ENCODE measurements at regions not wholly inside any gene's neighbourhood (a gene's known extent, or its start where the extent isn't known, plus 50 kb on each side); places are given as distances from the start of the nearest gene placed in this dataset.

DNA sequence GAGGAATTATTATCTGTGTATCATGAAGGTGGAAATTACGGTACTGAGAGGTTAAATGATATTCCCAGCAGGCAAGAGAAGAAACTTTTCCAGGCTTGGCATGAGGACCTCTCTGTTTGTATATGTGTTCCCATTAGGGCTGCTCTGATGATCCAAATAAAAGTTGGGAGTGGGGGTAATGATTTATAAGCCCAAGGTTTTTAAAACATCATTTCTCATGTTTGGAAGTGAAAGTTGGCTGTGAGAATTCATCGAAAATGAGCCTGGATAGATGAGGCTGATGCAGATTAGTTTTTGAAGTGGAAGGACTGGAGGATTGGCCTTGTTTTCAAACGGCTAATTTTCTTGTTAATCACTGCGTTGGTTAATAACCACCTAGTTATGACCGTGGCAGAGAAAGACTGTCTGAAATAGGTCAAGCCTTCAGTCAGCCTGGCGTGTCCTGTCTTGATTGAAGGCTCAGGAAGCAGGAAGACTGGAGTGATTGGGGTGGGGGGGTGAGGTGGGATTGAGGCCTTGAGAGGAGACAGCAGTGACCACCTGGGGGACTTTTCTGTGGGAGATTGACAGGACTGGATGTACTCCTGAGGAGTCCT lies 391.0 kb upstream of the WWC1 start:
- H3K4me3 Mint-ChIP-seq, result no peak overlapping the region
- ATAC-seq (no peak), DNase-seq (no peak)
- H3K9me3 Mint-ChIP-seq, result peaks cover 0 to 21% (median 1%) of the 10 kb centered on the region in 9 donors
- H3K27ac Mint-ChIP-seq, result no peak overlapping the region
- H3K27me3 Mint-ChIP-seq, result peaks cover 0 to 24% (median 11%) of the 10 kb centered on the region in 5 donors
- no peaks in the 10 kb centered on the region for H3K36me3 Mint-ChIP-seq
- H3K4me1 Mint-ChIP-seq, result no peaks in the 10 kb centered on the region
- POLR2A ChIA-PET, result no interaction called here

DNA sequence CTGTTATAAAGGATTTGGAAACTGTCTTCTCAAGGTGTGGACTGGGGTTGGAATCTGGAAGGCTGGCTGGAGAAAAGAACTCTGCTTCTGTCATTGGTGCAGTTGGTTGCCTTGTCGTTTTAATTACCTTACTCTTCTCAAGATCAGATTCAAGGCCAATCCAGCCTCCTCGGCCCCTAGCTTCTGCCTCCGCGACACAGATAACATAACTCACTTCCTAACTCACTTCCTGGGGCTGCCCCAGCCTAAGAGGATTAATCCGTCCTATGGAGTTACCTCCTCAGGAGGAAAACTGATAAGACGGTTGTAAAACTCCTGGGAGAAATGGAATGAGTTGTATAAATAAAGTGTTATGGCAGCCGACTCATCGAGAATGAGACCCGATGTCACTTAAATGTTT lies 389.1 kb upstream of the WWC1 start:
- Mint-ChIP-seq H3K36me3 (no peaks in the 10 kb centered on the region), H3K27me3 (peaks cover 0 to 13% (median 8%) of the 10 kb centered on the region in 5 donors), H3K9me3 (peaks cover 0 to 14% (median 1%) of the 10 kb centered on the region in 9 donors), H3K4me3 (no peak overlapping the region), H3K27ac (no peak overlapping the region), H3K4me1 (no peaks in the 10 kb centered on the region)
- POLR2A ChIA-PET, result no interaction called here
- no peak for ATAC-seq
- DNase-seq, result no peak

DNA sequence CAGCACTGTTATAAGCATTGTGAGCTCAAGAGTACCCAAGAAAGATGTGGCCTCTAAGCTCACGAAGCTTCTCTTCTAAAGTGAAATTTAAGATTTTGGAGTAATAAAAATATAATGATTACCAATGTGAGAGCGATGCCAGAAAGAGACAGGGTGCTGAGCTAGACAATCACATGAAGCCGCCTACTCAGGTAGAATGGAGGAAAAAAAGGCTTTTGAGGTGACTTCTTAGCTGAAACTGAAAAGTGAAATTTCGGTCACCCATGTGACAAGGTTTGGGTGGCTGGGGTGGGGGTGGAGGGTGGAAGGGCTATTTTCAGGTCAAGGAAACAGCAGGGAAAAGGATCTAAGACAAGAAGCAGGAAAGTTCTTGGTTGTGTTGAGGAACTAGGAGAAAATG lies 388.2 kb upstream of the WWC1 start:
- Mint-ChIP-seq H3K9me3 (peaks cover 0 to 12% (median 1%) of the 10 kb centered on the region in 9 donors), H3K36me3 (no peaks in the 10 kb centered on the region), H3K27ac (no peak overlapping the region), H3K27me3 (peaks cover 0 to 11% (median 8%) of the 10 kb centered on the region in 5 donors), H3K4me1 (no peaks in the 10 kb centered on the region), H3K4me3 (no peak overlapping the region)
- no peak for ATAC-seq
- no peak for DNase-seq
- POLR2A ChIA-PET, result no interaction called here

- H3K27ac Mint-ChIP-seq, result no peak overlapping the region
- no peaks in the 10 kb centered on the region for H3K4me1 Mint-ChIP-seq
- no peak overlapping the region for H3K4me3 Mint-ChIP-seq
- H3K36me3 Mint-ChIP-seq, result no peaks in the 10 kb centered on the region
- H3K27me3 Mint-ChIP-seq, result peaks cover 0 to 9% (median 4%) of the 10 kb centered on the region in 5 donors
- ATAC-seq (no peak), DNase-seq (no peak)
- POLR2A ChIA-PET, result no interaction called here
- H3K9me3 Mint-ChIP-seq, result peaks cover 0 to 8% (median 1%) of the 10 kb centered on the region in 9 donors
Measured at GRCh38 chr5:167903659-167904058, 387.8 kb upstream of the WWC1 start.

DNA sequence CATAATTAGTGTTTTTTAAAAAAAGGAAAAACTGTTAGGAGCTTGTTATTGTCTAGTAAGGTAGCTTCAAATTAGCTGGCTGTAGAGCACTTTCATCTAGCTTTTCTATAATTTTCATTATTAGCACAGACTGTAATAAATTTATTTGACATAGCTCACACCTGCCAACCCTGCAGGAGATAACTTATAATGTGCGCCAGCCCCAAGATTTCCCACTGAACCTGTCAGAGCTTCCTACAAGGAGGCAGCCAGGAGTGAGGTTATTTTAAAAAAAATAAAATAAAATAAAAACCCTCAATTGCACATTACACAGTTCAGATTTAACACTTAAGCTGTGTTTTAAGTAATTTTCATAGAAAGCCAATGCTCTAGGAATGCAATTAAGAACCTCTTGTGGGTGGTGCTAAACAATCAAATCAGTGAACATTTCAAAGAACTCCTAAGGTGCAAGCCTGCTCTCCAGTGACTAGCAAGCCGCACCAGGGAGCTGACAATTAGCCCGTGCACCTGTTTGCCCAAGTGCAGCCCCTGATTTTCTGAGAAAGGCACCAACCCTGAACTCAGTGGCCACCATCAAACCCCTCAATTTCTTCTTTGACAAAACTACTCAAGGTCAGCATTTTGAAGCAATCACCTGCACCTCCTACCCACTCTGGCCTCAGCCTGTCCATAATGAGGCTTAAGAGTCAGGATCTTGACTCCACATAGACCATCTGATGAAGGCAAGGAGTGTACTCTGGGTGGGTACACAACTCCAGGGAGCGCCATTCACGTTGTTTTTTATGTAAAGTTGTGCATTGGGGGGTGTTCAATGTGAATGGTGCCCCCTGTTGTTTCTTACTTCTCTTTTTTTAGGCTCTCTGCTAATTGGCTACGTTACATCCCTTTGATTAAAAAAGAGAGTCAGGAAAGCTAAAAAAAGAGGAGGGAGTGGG lies 385.3 kb upstream of the WWC1 start:
- Mint-ChIP-seq H3K36me3 (no peaks in the 10 kb centered on the region), H3K4me1 (no peaks in the 10 kb centered on the region), H3K27me3 (peaks cover 0 to 6% (median 0%) of the 10 kb centered on the region in 5 donors), H3K9me3 (peaks cover 0 to 3% (median 0%) of the 10 kb centered on the region in 9 donors), H3K4me3 (no peak overlapping the region), H3K27ac (no peak overlapping the region)
- POLR2A ChIA-PET, result no interaction called here
- ATAC-seq (no peak), DNase-seq (no peak)

DNA sequence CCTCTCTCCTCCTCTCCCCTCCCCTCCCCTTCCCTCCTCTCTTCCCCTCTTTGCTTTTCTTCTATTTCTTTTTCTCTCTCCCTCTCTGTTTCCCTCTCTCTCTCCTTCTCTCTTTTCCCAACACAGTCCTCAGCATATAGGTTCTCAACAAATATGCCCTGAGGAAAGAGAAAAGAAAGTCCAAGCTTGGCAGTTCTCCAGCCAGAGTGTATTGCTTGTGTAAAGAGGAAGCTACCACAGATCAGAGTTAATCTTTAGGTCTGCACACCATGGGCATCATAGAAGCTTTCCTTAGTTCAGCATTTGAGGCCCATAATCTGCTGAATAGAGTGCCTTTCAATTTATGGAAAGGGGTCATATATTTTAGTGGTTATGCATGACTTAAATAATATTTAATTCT lies 382.8 kb upstream of the WWC1 start:
- POLR2A ChIA-PET, result no interaction called here
- no peaks in the 10 kb centered on the region for H3K36me3 Mint-ChIP-seq
- ATAC-seq, result no peak
- DNase-seq, result no peak
- H3K27me3 Mint-ChIP-seq, result peaks cover 0 to 2% (median 0%) of the 10 kb centered on the region in 5 donors
- H3K27ac Mint-ChIP-seq, result no peak overlapping the region
- H3K9me3 Mint-ChIP-seq, result peaks cover 0 to 3% (median 0%) of the 10 kb centered on the region in 9 donors
- H3K4me3 Mint-ChIP-seq, result no peak overlapping the region
- H3K4me1 Mint-ChIP-seq, result no peaks in the 10 kb centered on the region

DNA sequence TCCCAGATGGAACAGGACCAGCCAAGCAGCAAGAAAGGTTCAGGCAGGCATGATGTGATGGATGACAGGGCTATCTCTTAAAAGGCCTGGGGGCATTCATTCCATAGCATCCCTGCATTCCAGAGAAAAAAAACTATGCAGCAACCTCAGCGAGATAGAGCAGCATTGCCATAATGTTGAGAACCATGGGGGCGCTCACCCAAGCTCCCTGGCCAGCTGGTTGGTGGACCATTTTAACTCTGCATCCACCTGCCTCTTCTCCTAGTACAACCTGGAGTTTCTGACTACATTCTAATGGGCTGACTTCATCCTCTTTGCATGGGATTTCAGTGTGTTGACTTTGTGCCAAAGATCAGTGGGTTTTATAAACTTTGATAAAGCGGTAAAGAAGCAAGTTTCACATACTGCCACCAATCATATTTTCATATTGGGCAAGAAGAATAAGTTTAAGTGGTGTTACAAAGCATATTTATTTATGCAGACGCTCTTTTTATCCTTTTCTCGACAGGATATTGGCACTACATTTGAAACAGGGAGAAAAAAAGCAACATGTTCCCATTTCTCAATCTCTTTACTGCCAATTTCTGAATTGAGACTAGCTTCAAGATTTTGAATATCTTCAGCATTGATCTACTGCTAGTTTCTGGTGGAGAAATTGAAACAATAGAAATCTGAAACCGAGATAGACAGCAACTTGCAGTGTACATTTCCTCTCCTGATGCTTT lies 378.3 kb upstream of the WWC1 start:
- Mint-ChIP-seq H3K27me3 (peaks cover 0 to 7% (median 0%) of the 10 kb centered on the region in 5 donors), H3K4me1 (no peaks in the 10 kb centered on the region)
- no peak for DNase-seq

GRCh38 chr5:167915237-167915636 lies 376.2 kb upstream of the WWC1 start:
- Mint-ChIP-seq H3K9me3 (peaks cover 0 to 26% (median 2%) of the 10 kb centered on the region in 9 donors), H3K27me3 (peaks cover 0 to 16% (median 0%) of the 10 kb centered on the region in 5 donors), H3K4me3 (no peak overlapping the region), H3K36me3 (no peaks in the 10 kb centered on the region), H3K27ac (no peak overlapping the region), H3K4me1 (no peaks in the 10 kb centered on the region)
- POLR2A ChIA-PET, result no interaction called here
- no peak for DNase-seq
- no peak for ATAC-seq

More for the DNA sequence above, 378.3 kb upstream of the WWC1 start:
- no peak overlapping the region for H3K27ac Mint-ChIP-seq
- POLR2A ChIA-PET, result no interaction called here
- ATAC-seq, result no peak
- H3K4me3 Mint-ChIP-seq, result no peak overlapping the region
- no peaks in the 10 kb centered on the region for H3K36me3 Mint-ChIP-seq
- H3K9me3 Mint-ChIP-seq, result peaks cover 0 to 17% (median 0%) of the 10 kb centered on the region in 9 donors

DNA sequence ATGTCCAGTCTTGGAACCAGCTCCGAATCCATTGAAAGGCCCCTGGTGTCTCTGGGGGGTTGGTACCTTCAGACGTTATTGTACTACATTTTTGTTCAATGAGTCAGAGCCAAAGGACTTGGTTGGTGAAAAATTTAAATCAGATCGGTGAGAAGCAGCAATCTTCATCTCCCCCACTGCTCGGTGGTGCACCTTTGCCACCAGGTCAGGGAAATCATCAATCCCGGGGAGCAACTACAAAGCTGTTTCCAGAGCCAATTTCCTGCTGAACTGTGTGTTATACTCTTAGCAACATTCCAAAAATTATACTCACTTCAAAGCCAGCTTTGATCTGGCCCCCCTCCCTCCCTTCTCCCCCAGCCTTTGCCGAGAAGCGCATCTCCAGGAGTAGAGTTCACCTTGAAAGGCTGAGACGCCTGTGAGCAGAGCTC lies 375.2 kb upstream of the WWC1 start:
- no peaks in the 10 kb centered on the region for H3K4me1 Mint-ChIP-seq
- H3K4me3 Mint-ChIP-seq, result no peak overlapping the region
- H3K27me3 Mint-ChIP-seq, result peaks cover 0 to 16% (median 0%) of the 10 kb centered on the region in 5 donors
- DNase-seq, result no peak
- no peak overlapping the region for H3K27ac Mint-ChIP-seq
- POLR2A ChIA-PET, result no interaction called here
- peaks cover 0 to 26% (median 2%) of the 10 kb centered on the region in 9 donors for H3K9me3 Mint-ChIP-seq
- no peaks in the 10 kb centered on the region for H3K36me3 Mint-ChIP-seq
- ATAC-seq, result no peak

DNA sequence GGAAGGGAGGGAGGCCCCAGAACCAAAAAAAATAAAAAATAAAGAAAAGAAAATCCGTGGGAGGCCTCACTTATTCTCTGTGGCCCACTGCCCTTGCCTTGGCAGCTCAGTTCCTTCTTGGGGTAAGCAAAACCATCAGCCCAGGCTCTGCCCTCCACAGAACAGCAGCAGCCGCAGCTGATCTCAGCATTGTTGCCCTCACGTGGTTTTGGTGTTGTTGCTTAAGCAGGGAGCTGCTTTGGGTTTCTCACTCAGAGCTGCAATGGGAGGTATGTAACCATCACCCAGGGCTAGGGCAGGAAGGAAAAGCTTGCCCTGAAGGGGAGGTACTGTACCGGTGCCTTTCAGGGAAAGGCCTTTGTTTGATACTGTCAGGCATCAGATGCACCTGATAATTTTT lies 374.7 kb upstream of the WWC1 start:
- H3K36me3 Mint-ChIP-seq, result no peaks in the 10 kb centered on the region
- H3K27ac Mint-ChIP-seq, result no peak overlapping the region
- POLR2A ChIA-PET, result no interaction called here
- ATAC-seq, result no peak
- H3K9me3 Mint-ChIP-seq, result peaks cover 0 to 26% (median 3%) of the 10 kb centered on the region in 9 donors
- no peak overlapping the region for H3K4me3 Mint-ChIP-seq
- H3K4me1 Mint-ChIP-seq, result no peaks in the 10 kb centered on the region
- H3K27me3 Mint-ChIP-seq, result peaks cover 0 to 16% (median 0%) of the 10 kb centered on the region in 5 donors
- DNase-seq, result no peak

DNA sequence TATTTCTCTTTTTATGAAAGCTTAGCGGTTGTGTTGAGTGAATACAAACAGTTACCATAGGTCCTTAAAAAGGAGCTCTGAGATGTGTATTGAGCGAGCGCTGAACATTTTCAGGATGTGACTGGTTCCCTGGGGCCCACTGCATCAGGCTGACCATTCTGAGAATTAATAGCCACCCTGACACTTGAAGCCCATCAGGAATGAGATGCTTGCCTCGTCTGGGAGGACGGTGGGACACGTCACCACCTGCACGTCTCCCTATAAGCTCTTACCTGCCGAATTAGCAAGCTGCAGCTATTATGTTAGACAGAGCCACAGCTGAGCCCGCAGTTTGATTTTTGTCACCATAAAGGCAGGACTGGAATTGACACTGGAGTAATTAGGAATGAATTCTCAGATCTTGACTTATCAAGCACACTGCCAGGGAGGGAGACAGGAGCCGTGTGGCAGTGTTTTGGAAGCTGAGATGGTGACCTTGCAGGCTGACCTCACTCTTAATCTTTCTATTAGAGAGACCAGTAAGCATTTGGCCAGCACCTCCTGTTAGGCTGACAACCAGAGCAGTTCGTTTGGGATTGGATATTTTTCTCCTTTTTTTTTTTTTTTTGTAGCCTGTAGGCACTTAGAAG lies 373.1 kb upstream of the WWC1 start:
- Mint-ChIP-seq H3K36me3 (no peaks in the 10 kb centered on the region), H3K4me3 (no peak overlapping the region), H3K4me1 (no peaks in the 10 kb centered on the region), H3K27ac (no peak overlapping the region), H3K9me3 (peaks cover 0 to 26% (median 3%) of the 10 kb centered on the region in 9 donors), H3K27me3 (peaks cover 0 to 20% (median 0%) of the 10 kb centered on the region in 5 donors)
- POLR2A ChIA-PET, result no interaction called here
- DNase-seq (no peak), ATAC-seq (no peak)

DNA sequence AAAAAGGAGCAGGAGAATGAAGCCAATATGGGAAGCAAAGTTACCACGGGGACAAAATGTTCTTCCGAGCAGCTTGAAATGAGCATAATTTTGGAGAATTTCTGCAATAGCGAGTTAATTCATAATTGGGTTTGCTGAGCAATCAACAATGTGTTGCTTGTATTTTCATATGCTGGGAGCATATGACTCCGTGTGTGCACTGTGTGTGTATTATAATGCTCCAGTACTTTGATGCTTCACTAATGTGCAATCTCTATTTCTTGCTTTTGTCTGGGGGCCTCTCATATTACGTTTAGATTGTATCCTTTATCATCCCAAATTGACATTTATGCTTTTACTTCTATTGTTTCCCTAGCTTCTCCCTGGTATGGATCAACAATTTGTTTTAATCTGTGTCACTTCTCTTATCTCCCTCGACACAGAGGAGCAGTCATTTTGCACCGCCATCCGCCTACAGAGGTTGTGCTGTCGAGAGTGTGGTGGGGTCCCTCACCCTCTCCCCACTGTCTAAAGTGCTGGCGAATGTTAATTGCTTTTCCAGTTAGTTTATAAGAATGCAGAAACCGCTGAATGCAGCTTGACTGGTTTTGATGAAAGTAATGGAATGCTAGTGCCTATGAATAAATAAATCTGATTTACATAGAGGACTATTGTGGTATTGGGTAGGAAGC lies 372.5 kb upstream of the WWC1 start:
- no peak overlapping the region for H3K27ac Mint-ChIP-seq
- no peaks in the 10 kb centered on the region for H3K4me1 Mint-ChIP-seq
- H3K4me3 Mint-ChIP-seq, result no peak overlapping the region
- POLR2A ChIA-PET, result no interaction called here
- no peak for ATAC-seq
- H3K9me3 Mint-ChIP-seq, result peaks cover 0 to 26% (median 3%) of the 10 kb centered on the region in 9 donors
- DNase-seq, result no peak
- H3K27me3 Mint-ChIP-seq, result peaks cover 0 to 20% (median 0%) of the 10 kb centered on the region in 5 donors
- H3K36me3 Mint-ChIP-seq, result no peaks in the 10 kb centered on the region
